ENCODE measurements at regions not wholly inside any gene's neighbourhood (a gene's known extent, or its start where the extent isn't known, plus 50 kb on each side); places are given as distances from the start of the nearest gene placed in this dataset.

DNA sequence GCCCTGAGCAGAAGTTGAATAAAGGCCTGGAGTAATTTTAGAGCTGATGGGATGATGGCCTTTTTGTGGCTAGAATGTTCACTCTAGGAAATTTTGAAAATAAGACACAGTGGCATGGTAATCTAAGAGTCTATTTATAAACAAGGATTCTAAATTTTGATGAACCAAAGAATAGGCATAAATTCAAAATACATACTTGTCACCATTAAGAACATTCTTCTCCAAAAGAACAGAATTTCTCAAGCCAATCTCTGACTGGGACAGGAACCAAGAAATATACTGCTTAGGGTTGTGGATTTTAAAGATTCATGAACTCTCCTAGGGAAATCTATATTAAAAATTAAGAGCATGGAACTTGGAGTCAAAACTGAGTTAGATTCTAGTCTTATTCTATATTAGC lies 98.2 kb upstream of the SETBP1 start:
- TF ChIP-seq, protein P1, sequence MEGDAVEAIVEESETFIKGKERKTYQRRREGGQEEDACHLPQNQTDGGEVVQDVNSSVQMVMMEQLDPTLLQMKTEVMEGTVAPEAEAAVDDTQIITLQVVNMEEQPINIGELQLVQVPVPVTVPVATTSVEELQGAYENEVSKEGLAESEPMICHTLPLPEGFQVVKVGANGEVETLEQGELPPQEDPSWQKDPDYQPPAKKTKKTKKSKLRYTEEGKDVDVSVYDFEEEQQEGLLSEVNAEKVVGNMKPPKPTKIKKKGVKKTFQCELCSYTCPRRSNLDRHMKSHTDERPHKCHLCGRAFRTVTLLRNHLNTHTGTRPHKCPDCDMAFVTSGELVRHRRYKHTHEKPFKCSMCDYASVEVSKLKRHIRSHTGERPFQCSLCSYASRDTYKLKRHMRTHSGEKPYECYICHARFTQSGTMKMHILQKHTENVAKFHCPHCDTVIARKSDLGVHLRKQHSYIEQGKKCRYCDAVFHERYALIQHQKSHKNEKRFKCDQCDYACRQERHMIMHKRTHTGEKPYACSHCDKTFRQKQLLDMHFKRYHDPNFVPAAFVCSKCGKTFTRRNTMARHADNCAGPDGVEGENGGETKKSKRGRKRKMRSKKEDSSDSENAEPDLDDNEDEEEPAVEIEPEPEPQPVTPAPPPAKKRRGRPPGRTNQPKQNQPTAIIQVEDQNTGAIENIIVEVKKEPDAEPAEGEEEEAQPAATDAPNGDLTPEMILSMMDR (IDR thresholded peaks at IDR 0.05): no peak
- no peak for TF ChIP-seq POLR2A (IDR thresholded peaks at IDR 0.05; ENCODE audit: low read depth)
- TF ChIP-seq EP300 (IDR thresholded peaks at IDR 0.05): no peak
- no peak for TF ChIP-seq POLR2AphosphoS5 (IDR thresholded peaks at IDR 0.05)
